H9 (cell line): ENCODE measurements at regions not wholly inside any gene's neighbourhood (a gene's known extent, or its start where the extent isn't known, plus 50 kb on each side); places are given as distances from the start of the nearest gene placed in this dataset.

ENCODE experiments used
- DNase-seq: peaks from one replicate; pipeline ENCODE4 v3.0.0-alpha.2; 2017
- H2AFZ ChIP-seq: one replicate; pipeline ENCODE4 v1.6.1; 2013; ENCODE audit warnings: mild to moderate bottlenecking, low read length, control low read depth, moderate library complexity
- H2AK5ac ChIP-seq: 2 replicates; pipeline ENCODE4 v1.6.1; 2013; ENCODE audit warnings: low read length, control low read depth, mixed read lengths; ENCODE audit not compliant: insufficient read length
- H2BK120ac ChIP-seq: one replicate; pipeline ENCODE4 v1.6.1; 2013; ENCODE audit warnings: low read depth, mild to moderate bottlenecking, low read length, control low read depth, inconsistent platforms; ENCODE audit not compliant: poor library complexity, severe bottlenecking
- H2BK12ac ChIP-seq: 2 replicates; pipeline ENCODE4 v1.6.1; 2013; ENCODE audit warnings: low read length, control low read depth, mixed read lengths, low read depth; ENCODE audit not compliant: insufficient read length
- H2BK15ac ChIP-seq: 2 replicates; pipeline ENCODE4 v1.6.1; 2013; ENCODE audit warnings: low read depth, low read length, control low read depth
- H2BK20ac ChIP-seq: one replicate; pipeline ENCODE4 v1.6.1; 2013; ENCODE audit warnings: low read depth, mild to moderate bottlenecking, low read length, control low read depth, inconsistent platforms; ENCODE audit not compliant: poor library complexity, severe bottlenecking
- H2BK5ac ChIP-seq: 2 replicates; pipeline ENCODE4 v1.6.1; 2013; ENCODE audit warnings: low read length, control low read depth, mixed read lengths; ENCODE audit not compliant: insufficient read length
- H3K14ac ChIP-seq: 2 replicates; pipeline ENCODE4 v1.6.1; 2013; ENCODE audit warnings: low read length, control low read depth; ENCODE audit not compliant: insufficient read depth
- H3K18ac ChIP-seq: 2 replicates; pipeline ENCODE4 v1.6.1; 2013; ENCODE audit warnings: low read depth, mild to moderate bottlenecking, mixed read lengths, low read length, control low read depth; ENCODE audit not compliant: insufficient read length
- H3K23ac ChIP-seq: 2 replicates; pipeline ENCODE4 v1.6.1; 2013; ENCODE audit warnings: low read length, control low read depth, mixed read lengths, low read depth; ENCODE audit not compliant: insufficient read length
- H3K23me2 ChIP-seq: 2 replicates; pipeline ENCODE4 v1.6.1; 2013; ENCODE audit warnings: low read depth, mild to moderate bottlenecking, mixed read lengths, low read length, control low read depth; ENCODE audit not compliant: insufficient read length, poor library complexity, severe bottlenecking
- H3K27ac ChIP-seq: 2 replicates; pipeline ENCODE4 v1.5.1; 2013; ENCODE audit warnings: low read length, control low read depth, mixed read lengths, low read depth; ENCODE audit not compliant: insufficient read length
- H3K27me3 ChIP-seq: 2 replicates; pipeline ENCODE4 v1.6.1; 2013; ENCODE audit warnings: low read length, control low read depth, inconsistent platforms; ENCODE audit not compliant: insufficient read depth
- H3K4ac ChIP-seq: 2 replicates; pipeline ENCODE4 v1.6.1; 2013; ENCODE audit warnings: low read depth, mild to moderate bottlenecking, control low read depth, inconsistent platforms, low read length, moderate library complexity
- H3K4me1 ChIP-seq: 2 replicates; pipeline ENCODE4 v1.6.1; 2013; ENCODE audit warnings: low read length, control low read depth, inconsistent platforms; ENCODE audit not compliant: insufficient read depth
- H3K4me2 ChIP-seq: 2 replicates; pipeline ENCODE4 v1.6.1; 2013; ENCODE audit warnings: low read length, control low read depth, mixed read lengths; ENCODE audit not compliant: insufficient read length, insufficient read depth
- H3K56ac ChIP-seq: 2 replicates; pipeline ENCODE4 v1.6.1; 2013; ENCODE audit warnings: low read depth, mild to moderate bottlenecking, mixed read lengths, low read length, control low read depth; ENCODE audit not compliant: insufficient read length
- H3K79me1 ChIP-seq: 2 replicates; pipeline ENCODE4 v1.6.1; 2013; ENCODE audit warnings: low read depth, mild to moderate bottlenecking, moderate library complexity, low read length, control low read depth, inconsistent platforms; ENCODE audit not compliant: insufficient read depth, poor library complexity, severe bottlenecking
- H3K79me2 ChIP-seq: 2 replicates; pipeline ENCODE4 v1.6.1; 2013; ENCODE audit warnings: low read length, control low read depth, inconsistent platforms; ENCODE audit not compliant: insufficient read depth
- H3K9ac ChIP-seq: 2 replicates; pipeline ENCODE4 v1.6.1; 2013; ENCODE audit warnings: low read length, control low read depth, mixed read lengths; ENCODE audit not compliant: insufficient read length; ENCODE audit errors: extremely low read depth
- H3K9me3 ChIP-seq: one replicate; pipeline ENCODE4 v1.6.1; 2013; ENCODE audit warnings: low read depth, low read length, inconsistent platforms; ENCODE audit not compliant: control insufficient read depth
- H3T11ph ChIP-seq: one replicate; pipeline ENCODE4 v1.6.1; 2013; ENCODE audit warnings: mild to moderate bottlenecking, low read length, control low read depth, inconsistent platforms
- H4K20me1 ChIP-seq: one replicate; pipeline ENCODE4 v1.6.1; 2013; ENCODE audit not compliant: control insufficient read depth, insufficient read length, insufficient read depth
- H4K5ac ChIP-seq: 2 replicates; pipeline ENCODE4 v1.6.1; 2013; ENCODE audit warnings: low read depth, mild to moderate bottlenecking, mixed read lengths, low read length, control low read depth; ENCODE audit not compliant: insufficient read length
- H4K8ac ChIP-seq: replicated peaks from 2 replicates; pipeline ENCODE4 v1.6.1; 2013; ENCODE audit warnings: low read length, control low read depth, mixed read lengths, low read depth; ENCODE audit not compliant: insufficient read length
- H4K91ac ChIP-seq: 2 replicates; pipeline ENCODE4 v1.6.1; 2013; ENCODE audit warnings: low read depth, mild to moderate bottlenecking, moderate library complexity, mixed read lengths, low read length, control low read depth; ENCODE audit not compliant: insufficient read length
- H3K27ac Mint-ChIP-seq, 3 experiments: 2 replicates in 2 of 3; 3 replicates in 1 of 3; pipeline ENCODE4 v1.8.0; 2020 to 2021; ENCODE audit warnings: mixed read lengths in 3 of 3, mild to moderate bottlenecking in 1 of 3, moderate library complexity in 1 of 3
- H3K27me3 Mint-ChIP-seq: 2 replicates; pipeline ENCODE4 v1.8.0; 2021; ENCODE audit warnings: low read depth, mild to moderate bottlenecking, moderate library complexity, mixed read lengths
- H3K36me3 Mint-ChIP-seq, 3 experiments: 2 replicates in 2 of 3; 3 replicates in 1 of 3; pipeline ENCODE4 v1.8.0; 2020 to 2021; ENCODE audit warnings: low read depth in 3 of 3, mixed read lengths in 3 of 3; ENCODE audit not compliant: insufficient read depth in 1 of 3
- H3K4me1 Mint-ChIP-seq, 2 experiments: 2 replicates each; pipeline ENCODE4 v1.8.0; 2020; ENCODE audit warnings: mixed read lengths in 2 of 2
- H3K4me3 Mint-ChIP-seq, 2 experiments: 2 replicates in 1 of 2; 3 replicates in 1 of 2; pipeline ENCODE4 v1.8.0; 2020 to 2021; ENCODE audit warnings: mild to moderate bottlenecking in 2 of 2, mixed read lengths in 2 of 2, moderate library complexity in 1 of 2
- H3K9me3 Mint-ChIP-seq, 2 experiments: 2 replicates in 1 of 2; 3 replicates in 1 of 2; pipeline ENCODE4 v1.8.0; 2020; ENCODE audit warnings: mild to moderate bottlenecking in 2 of 2, mixed read lengths in 2 of 2, moderate library complexity in 1 of 2
- WGBS: extraction: QIAGEN DNeasy Blood & Tissue Kit; methylation state at CpG from one replicate; pipeline ENCODE4 v1.1.7; 2013; ENCODE audit warnings: missing lambda C conversion rate, low lambda C conversion rate, mixed read lengths; ENCODE audit not compliant: insufficient read length; ENCODE audit errors: extremely low coverage; 5-methylcytosine and 5-hydroxymethylcytosine counted together
- TF ChIP-seq, protein P1 (sequence below): fragments of 200-600 bp; sonication (generic); conservative IDR thresholded peaks from 3 replicates; pipeline ENCODE4 v1.8.0; 2021; ENCODE audit warnings: antibody characterized with exemption, mild to moderate bottlenecking

DNA sequence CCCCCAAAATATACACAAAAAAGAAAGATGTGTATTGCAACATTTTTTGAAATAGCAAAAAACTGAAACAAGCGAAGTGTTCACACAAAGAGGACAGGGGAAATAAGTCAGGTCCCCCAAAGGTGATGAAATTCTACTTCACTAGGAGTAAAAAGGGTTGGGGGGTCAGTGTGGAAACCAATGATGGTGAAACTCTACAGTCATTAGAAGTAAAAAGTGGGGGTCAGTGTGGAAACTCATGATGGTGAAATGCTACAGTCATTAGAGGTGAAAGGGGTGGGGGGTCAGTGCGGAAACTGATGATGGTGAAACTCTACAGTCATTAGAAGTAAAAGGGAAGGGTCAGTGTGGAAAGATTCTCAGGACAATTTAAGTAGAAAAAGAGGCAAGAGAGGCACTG is 298.2 kb downstream of the EIPR1 start:
- Histone ChIP-seq H3K27ac (no peak overlapping the region), H3K23me2 (no peaks in the 10 kb centered on the region), H3K4ac (no peak overlapping the region), H3K79me2 (no peaks in the 10 kb centered on the region), H3T11ph (no peak overlapping the region), H4K91ac (no peak overlapping the region), H2AFZ (no peak overlapping the region), H3K9me3 (no peaks in the 10 kb centered on the region), H2BK12ac (no peak overlapping the region), H4K8ac (no peak overlapping the region), H2BK5ac (no peak overlapping the region), H2BK15ac (no peak overlapping the region), H3K18ac (no peak overlapping the region), H3K4me2 (no peak overlapping the region), H2BK20ac (no peak overlapping the region), H3K14ac (no peak overlapping the region), H3K4me1 (no peaks in the 10 kb centered on the region), H3K79me1 (no peaks in the 10 kb centered on the region), H2AK5ac (no peak overlapping the region), H2BK120ac (no peak overlapping the region), H3K56ac (no peak overlapping the region), H4K20me1 (no peaks in the 10 kb centered on the region), H4K5ac (no peak overlapping the region), H3K9ac (no peak overlapping the region), H3K23ac (no peak overlapping the region), H3K27me3 (no peaks in the 10 kb centered on the region)
- no peak for DNase-seq
- WGBS: no CpG with 5 or more reads among the region's 2 CpGs
- Mint-ChIP-seq H3K27me3 (peaks cover 9% of the 10 kb centered on the region), H3K4me3 (no peak overlapping the region), H3K4me1 (peaks cover 5 to 9% of the 10 kb centered on the region in 2 experiments), H3K36me3 (no peaks in the 10 kb centered on the region; a peak in 1 of 7 replicates), H3K9me3 (peaks cover 0 to 1% of the 10 kb centered on the region in 2 experiments; a peak in 1 of 5 replicates), H3K27ac (no peak overlapping the region)
- TF ChIP-seq, protein P1, sequence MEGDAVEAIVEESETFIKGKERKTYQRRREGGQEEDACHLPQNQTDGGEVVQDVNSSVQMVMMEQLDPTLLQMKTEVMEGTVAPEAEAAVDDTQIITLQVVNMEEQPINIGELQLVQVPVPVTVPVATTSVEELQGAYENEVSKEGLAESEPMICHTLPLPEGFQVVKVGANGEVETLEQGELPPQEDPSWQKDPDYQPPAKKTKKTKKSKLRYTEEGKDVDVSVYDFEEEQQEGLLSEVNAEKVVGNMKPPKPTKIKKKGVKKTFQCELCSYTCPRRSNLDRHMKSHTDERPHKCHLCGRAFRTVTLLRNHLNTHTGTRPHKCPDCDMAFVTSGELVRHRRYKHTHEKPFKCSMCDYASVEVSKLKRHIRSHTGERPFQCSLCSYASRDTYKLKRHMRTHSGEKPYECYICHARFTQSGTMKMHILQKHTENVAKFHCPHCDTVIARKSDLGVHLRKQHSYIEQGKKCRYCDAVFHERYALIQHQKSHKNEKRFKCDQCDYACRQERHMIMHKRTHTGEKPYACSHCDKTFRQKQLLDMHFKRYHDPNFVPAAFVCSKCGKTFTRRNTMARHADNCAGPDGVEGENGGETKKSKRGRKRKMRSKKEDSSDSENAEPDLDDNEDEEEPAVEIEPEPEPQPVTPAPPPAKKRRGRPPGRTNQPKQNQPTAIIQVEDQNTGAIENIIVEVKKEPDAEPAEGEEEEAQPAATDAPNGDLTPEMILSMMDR: no peak
